B cell (primary cell): ENCODE measurements at regions not wholly inside any gene's neighbourhood (a gene's known extent, or its start where the extent isn't known, plus 50 kb on each side); places are given as distances from the start of the nearest gene placed in this dataset.

Experiments used
- ATAC-seq: fragments of 200-7000 bp; cut with Tn5 transposase; one replicate; pipeline ENCODE4 v1.10.0; 2021; ENCODE audit warnings: low read depth, mild to moderate bottlenecking, moderate number of reproducible peaks, moderate library complexity
- CTCF ChIA-PET: fragments of 350-600 bp; sonication (Branson Sonifier 250); formaldehyde crosslinking; loops from one replicate; lab custom pipeline; 2021; ENCODE audit warnings: antibody characterized with exemption, inconsistent platforms; lab: Charles Lee
- POLR2A ChIA-PET: fragments of 350-600 bp; sonication (Branson Sonifier 250); formaldehyde crosslinking; loops from one replicate; lab custom pipeline; 2021; ENCODE audit warnings: antibody characterized with exemption; lab: Charles Lee
- DNase-seq: peaks from one replicate; pipeline ENCODE4 v3.0.0; 2013
- H2AFZ ChIP-seq: 2 replicates; pipeline ENCODE4 v1.6.1; 2012; ENCODE audit warnings: mild to moderate bottlenecking, low read depth, low read length; ENCODE audit not compliant: insufficient read depth, poor library complexity, severe bottlenecking
- H3K27ac ChIP-seq, 2 donors: 1 replicate in 1 of 2; 2 replicates in 1 of 2; pipeline ENCODE4 v1.5.1; 2012 to 2013; ENCODE audit warnings: low read length in 2 of 2, mild to moderate bottlenecking in 2 of 2, moderate library complexity in 1 of 2
- H3K27me3 ChIP-seq, 4 experiments: fragments of 200-600 bp in 1 of 4; sonication (generic) in 1 of 4; replicated peaks in 1 of 4; 1 replicate in 2 of 4; 2 replicates in 2 of 4; pipeline versions ENCODE4 v1.6.1 to v1.7.0; 2013 to 2016; ENCODE audit warnings: low read length in 3 of 4, mild to moderate bottlenecking in 2 of 4, mixed read lengths in 1 of 4, moderate library complexity in 1 of 4; ENCODE audit not compliant: insufficient read depth in 4 of 4, control insufficient read depth in 3 of 4; ENCODE audit errors: control extremely low read depth in 1 of 4
- H3K36me3 ChIP-seq, 2 experiments: replicated peaks in 1 of 2; 1 replicate in 1 of 2; 2 replicates in 1 of 2; pipeline versions ENCODE4 v1.6.1 to v1.7.1; 2013; ENCODE audit warnings: low read length in 1 of 2; ENCODE audit not compliant: insufficient read depth in 2 of 2, control insufficient read depth in 1 of 2; ENCODE audit errors: control extremely low read depth in 1 of 2, extremely low read depth in 1 of 2
- H3K4me1 ChIP-seq, 2 donors: fragments of 200-600 bp in 1 of 2; sonication (generic) in 1 of 2; 1 replicate in 1 of 2; 2 replicates in 1 of 2; pipeline versions ENCODE4 v1.5.1 to v1.6.1; 2013 to 2017; ENCODE audit warnings: low read length in 2 of 2; ENCODE audit not compliant: control insufficient read depth in 2 of 2, insufficient read depth in 2 of 2
- H3K4me2 ChIP-seq: replicated peaks from 2 replicates; pipeline ENCODE3; 2012; ENCODE audit warnings: mild to moderate bottlenecking, low read depth, low read length; ENCODE audit not compliant: poor library complexity, severe bottlenecking
- H3K4me3 ChIP-seq, 5 experiments: fragments of 200-600 bp in 1 of 5; sonication (generic) in 1 of 5; 1 replicate in 3 of 5; 2 replicates in 2 of 5; pipeline versions ENCODE4 v1.5.1 to v1.7.0; 2011 to 2016; ENCODE audit warnings: low read length in 4 of 5, mild to moderate bottlenecking in 4 of 5, low read depth in 2 of 5, control low read depth in 1 of 5, moderate library complexity in 1 of 5; ENCODE audit not compliant: insufficient read depth in 1 of 5; ENCODE audit errors: control extremely low read depth in 1 of 5, extremely low read depth in 1 of 5
- H3K79me2 ChIP-seq: fragments of 200-600 bp; sonication (generic); one replicate; pipeline ENCODE4 v1.6.0; 2016; ENCODE audit warnings: low read length; ENCODE audit not compliant: control insufficient read depth, insufficient read depth
- H3K9ac ChIP-seq: fragments of 200-600 bp; sonication (generic); 2 replicates; pipeline ENCODE4 v1.6.1; 2017; ENCODE audit warnings: mild to moderate bottlenecking, low read length, moderate library complexity
- H3K9me3 ChIP-seq, 3 donors: one replicate each; pipeline versions ENCODE4 v1.6.1 to v1.7.1; 2013; ENCODE audit warnings: low read length in 2 of 3; ENCODE audit not compliant: control insufficient read depth in 2 of 3, insufficient read depth in 1 of 3; ENCODE audit errors: control extremely low read depth in 1 of 3
- H4K20me1 ChIP-seq: 2 replicates; pipeline ENCODE4 v1.6.0; 2012; ENCODE audit warnings: mild to moderate bottlenecking, low read length; ENCODE audit not compliant: insufficient read depth, control insufficient read depth, poor library complexity, severe bottlenecking
- H3K27ac Mint-ChIP-seq: one replicate; pipeline ENCODE4 v1.8.0; 2021; ENCODE audit warnings: mixed read lengths
- H3K27me3 Mint-ChIP-seq: one replicate; pipeline ENCODE4 v1.8.0; 2021; ENCODE audit warnings: mixed read lengths
- H3K4me1 Mint-ChIP-seq: one replicate; pipeline ENCODE4 v1.8.0; 2021; ENCODE audit warnings: mixed read lengths
- H3K4me3 Mint-ChIP-seq: one replicate; pipeline ENCODE4 v1.8.0; 2021; ENCODE audit warnings: mixed read lengths
- H3K9me3 Mint-ChIP-seq: one replicate; pipeline ENCODE4 v1.8.0; 2022; ENCODE audit warnings: mixed read lengths; ENCODE audit not compliant: insufficient read depth
- EZH2 ChIP-seq: IDR thresholded peaks from 2 replicates; pipeline ENCODE4 v1.6.1; 2012; ENCODE audit warnings: borderline replicate concordance, low read depth, mild to moderate bottlenecking, moderate library complexity, low read length; ENCODE audit not compliant: insufficient read depth, poor library complexity, severe bottlenecking
- WGBS: methylation state at CpG from one replicate; pipeline ENCODE4 v1.1.5; 2013; ENCODE audit warnings: missing lambda C conversion rate; ENCODE audit not compliant: insufficient coverage; 5-methylcytosine and 5-hydroxymethylcytosine counted together
- intact Hi-C: fragments of 100-400 bp; cut with micrococcal nuclease; formaldehyde crosslinking; loops from one replicate; pipeline ENCODE4 v1.10.0; 2022
- TF ChIP-seq, protein P1 (sequence below): fragments of 200-600 bp; IDR thresholded peaks from one replicate; pipeline ENCODE4 v1.8.0; 2022; ENCODE audit warnings: antibody characterized with exemption, mild to moderate bottlenecking

DNA sequence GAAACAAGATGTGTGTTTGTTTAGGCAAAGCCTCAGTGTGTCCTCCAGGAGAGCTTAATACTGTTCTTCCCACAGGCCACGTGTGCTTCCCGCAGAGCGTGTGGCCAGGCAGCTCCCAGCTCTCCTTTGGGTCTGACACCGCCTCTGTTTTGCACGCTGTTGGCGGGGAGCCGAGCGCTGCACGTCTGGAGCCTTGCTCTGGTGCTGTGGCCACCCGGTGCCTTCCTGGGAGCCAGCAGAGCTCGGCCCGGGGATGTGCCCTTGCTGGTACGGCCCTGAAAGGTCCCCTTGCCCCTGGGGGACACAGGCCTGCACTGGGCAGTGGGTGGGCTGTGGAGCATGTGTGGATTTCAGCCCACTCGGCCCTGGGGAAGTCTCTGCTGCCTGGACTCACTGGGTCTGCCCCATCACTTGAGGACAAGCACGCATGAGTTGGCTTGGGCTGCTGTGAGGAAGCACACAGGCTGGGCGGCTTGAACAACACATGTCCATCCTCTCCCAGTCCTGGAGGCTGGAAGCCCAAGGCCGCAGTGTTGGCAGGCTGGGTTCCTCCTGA lies 160.7 kb upstream of the HDAC4 start:
- no peaks in the 10 kb centered on the region for H3K27me3 ChIP-seq
- no peaks in the 10 kb centered on the region for H3K36me3 ChIP-seq
- no peak overlapping the region for H2AFZ ChIP-seq
- no peak overlapping the region for H3K4me3 ChIP-seq
- TF ChIP-seq, protein P1, sequence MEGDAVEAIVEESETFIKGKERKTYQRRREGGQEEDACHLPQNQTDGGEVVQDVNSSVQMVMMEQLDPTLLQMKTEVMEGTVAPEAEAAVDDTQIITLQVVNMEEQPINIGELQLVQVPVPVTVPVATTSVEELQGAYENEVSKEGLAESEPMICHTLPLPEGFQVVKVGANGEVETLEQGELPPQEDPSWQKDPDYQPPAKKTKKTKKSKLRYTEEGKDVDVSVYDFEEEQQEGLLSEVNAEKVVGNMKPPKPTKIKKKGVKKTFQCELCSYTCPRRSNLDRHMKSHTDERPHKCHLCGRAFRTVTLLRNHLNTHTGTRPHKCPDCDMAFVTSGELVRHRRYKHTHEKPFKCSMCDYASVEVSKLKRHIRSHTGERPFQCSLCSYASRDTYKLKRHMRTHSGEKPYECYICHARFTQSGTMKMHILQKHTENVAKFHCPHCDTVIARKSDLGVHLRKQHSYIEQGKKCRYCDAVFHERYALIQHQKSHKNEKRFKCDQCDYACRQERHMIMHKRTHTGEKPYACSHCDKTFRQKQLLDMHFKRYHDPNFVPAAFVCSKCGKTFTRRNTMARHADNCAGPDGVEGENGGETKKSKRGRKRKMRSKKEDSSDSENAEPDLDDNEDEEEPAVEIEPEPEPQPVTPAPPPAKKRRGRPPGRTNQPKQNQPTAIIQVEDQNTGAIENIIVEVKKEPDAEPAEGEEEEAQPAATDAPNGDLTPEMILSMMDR, result no peak
- TF ChIP-seq EZH2, result no peak
- Mint-ChIP-seq H3K27ac (no peak overlapping the region), H3K9me3 (no peaks in the 10 kb centered on the region), H3K27me3 (peaks cover 23% of the 10 kb centered on the region), H3K4me3 (no peak overlapping the region), H3K4me1 (no peaks in the 10 kb centered on the region)
- ChIA-PET CTCF (no interaction called here), POLR2A (no interaction called here)
- H4K20me1 ChIP-seq, result no peaks in the 10 kb centered on the region
- DNase-seq (no peak), ATAC-seq (no peak)
- intact Hi-C loops, result no loop called here
- H3K4me2 ChIP-seq, result no peak overlapping the region
- H3K9ac ChIP-seq, result no peak overlapping the region
- 93% methylated on average over 16 of the region's 17 CpGs for WGBS
- no peaks in the 10 kb centered on the region for H3K4me1 ChIP-seq
- H3K79me2 ChIP-seq, result no peaks in the 10 kb centered on the region
- H3K9me3 ChIP-seq, result no peaks in the 10 kb centered on the region
- no peak overlapping the region for H3K27ac ChIP-seq

DNA sequence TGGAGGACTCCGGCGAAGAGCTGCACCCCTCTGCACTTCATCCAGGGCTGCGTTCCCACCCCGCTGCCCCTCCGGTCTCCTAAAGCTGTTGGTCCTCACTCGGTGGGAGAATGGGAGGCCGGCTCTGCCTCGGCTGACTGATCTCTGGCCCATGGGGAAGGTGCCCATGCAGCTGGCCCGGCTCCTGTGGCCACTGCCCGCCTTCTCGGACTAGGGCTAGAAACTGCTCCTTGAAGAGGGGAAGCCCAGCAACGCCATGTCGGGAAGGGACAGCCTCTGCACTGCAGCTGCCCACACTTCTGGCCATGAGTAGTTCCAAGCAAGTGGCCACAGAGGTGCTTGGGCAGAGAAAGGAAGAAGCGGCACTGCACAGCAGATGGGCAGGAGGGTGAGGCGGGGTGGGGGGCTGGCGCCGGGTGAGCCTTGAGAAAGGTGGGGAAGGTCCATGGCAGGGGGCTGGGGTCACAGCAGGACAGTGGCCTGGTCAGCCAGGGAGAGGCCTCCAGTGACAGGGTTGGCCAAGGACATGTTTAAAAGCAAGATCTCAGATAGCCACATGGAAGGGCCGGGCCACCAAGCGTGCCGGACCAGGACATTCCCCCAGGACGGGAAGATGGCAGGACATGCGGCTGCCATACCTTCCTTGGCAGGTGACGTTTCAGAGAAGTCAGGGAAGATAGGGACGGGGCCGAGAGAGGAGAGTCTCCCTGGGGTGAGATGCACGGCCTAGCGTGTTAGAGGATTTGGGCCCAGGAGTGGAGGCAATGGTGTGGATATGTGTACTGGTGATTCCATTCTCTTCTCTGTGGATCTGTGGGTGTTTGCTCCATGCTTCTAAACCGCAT lies 158.8 kb upstream of the HDAC4 start:
- H3K4me1 ChIP-seq, result no peaks in the 10 kb centered on the region
- no peaks in the 10 kb centered on the region for H3K9me3 ChIP-seq
- TF ChIP-seq, protein P1, result no peak
- no peak for TF ChIP-seq EZH2
- H3K27ac ChIP-seq, result no peak overlapping the region
- H3K27ac Mint-ChIP-seq, result no peak overlapping the region
- H3K4me2 ChIP-seq, result no peak overlapping the region
- no peaks in the 10 kb centered on the region for H3K36me3 ChIP-seq
- H2AFZ ChIP-seq, result no peak overlapping the region
- WGBS, result 95% methylated on average over 27 of the region's 28 CpGs
- H3K4me3 ChIP-seq, result no peak overlapping the region
- H3K79me2 ChIP-seq, result no peaks in the 10 kb centered on the region
- H4K20me1 ChIP-seq, result no peaks in the 10 kb centered on the region
- ChIA-PET POLR2A (no interaction called here), CTCF (no interaction called here)
- peaks cover 25% of the 10 kb centered on the region for H3K27me3 Mint-ChIP-seq
- H3K9ac ChIP-seq, result no peak overlapping the region
- no peaks in the 10 kb centered on the region for H3K9me3 Mint-ChIP-seq
- H3K27me3 ChIP-seq, result no peaks in the 10 kb centered on the region
- DNase-seq (no peak), ATAC-seq (no peak)
- intact Hi-C loops, result no loop called here
- H3K4me1 Mint-ChIP-seq, result no peaks in the 10 kb centered on the region
- H3K4me3 Mint-ChIP-seq, result no peak overlapping the region
